ENCODE measurements at regions not wholly inside any gene's neighbourhood (a gene's known extent, or its start where the extent isn't known, plus 50 kb on each side); places are given as distances from the start of the nearest gene placed in this dataset.

- H3K27ac Mint-ChIP-seq = no peak overlapping the region
- no peak overlapping the region for H3K27ac ChIP-seq (ENCODE audit: low read depth, low read length)
- H3K4me1 Mint-ChIP-seq = no peaks in the 10 kb centered on the region
Measured at GRCh38 chr6:133769463-133769862, 119.5 kb upstream of the TCF21 start.

GRCh38 chr6:133772567-133772966 is 116.3 kb upstream of the TCF21 start:
- Mint-ChIP-seq H3K9me3 (no peaks in the 10 kb centered on the region), H3K27me3 (ENCODE audit: insufficient read depth) (no peaks in the 10 kb centered on the region), H3K27ac (no peak overlapping the region), H3K4me1 (peaks cover 4% of the 10 kb centered on the region), H3K36me3 (ENCODE audit: low read depth) (no peaks in the 10 kb centered on the region), H3K4me3 (no peak overlapping the region)
- H3K27me3 ChIP-seq (ENCODE audit: control insufficient read depth, insufficient read depth, low read length, poor library complexity, severe bottlenecking) = no peaks in the 10 kb centered on the region
- no peak for DNase-seq
- no peak overlapping the region for H3K4me3 ChIP-seq (ENCODE audit: low read length)
- H3K36me3 ChIP-seq (ENCODE audit: control insufficient read depth, insufficient read depth, low read length) = no peaks in the 10 kb centered on the region
- H3K4me1 ChIP-seq (ENCODE audit: control insufficient read depth, insufficient read depth, low read length) = peaks cover 2% of the 10 kb centered on the region
- no peak overlapping the region for H3K9ac ChIP-seq (ENCODE audit: extremely low read depth, low read length, poor library complexity, severe bottlenecking)
- no peak overlapping the region for H3K27ac ChIP-seq (ENCODE audit: low read depth, low read length)
- H3K9me3 ChIP-seq (ENCODE audit: control insufficient read depth, low read length) = no peaks in the 10 kb centered on the region
- TF ChIP-seq CTCF (conservative IDR thresholded peaks at IDR 0.05) = no peak

More at GRCh38 chr6:133769463-133769862, 119.5 kb upstream of the TCF21 start:
- H3K9me3 Mint-ChIP-seq = no peaks in the 10 kb centered on the region
- H3K36me3 ChIP-seq (ENCODE audit: control insufficient read depth, insufficient read depth, low read length) = no peaks in the 10 kb centered on the region
- no peaks in the 10 kb centered on the region for H3K36me3 Mint-ChIP-seq (ENCODE audit: low read depth)
- H3K4me1 ChIP-seq (ENCODE audit: control insufficient read depth, insufficient read depth, low read length) = peaks cover 2% of the 10 kb centered on the region
- TF ChIP-seq CTCF (conservative IDR thresholded peaks at IDR 0.05) = no peak
- H3K27me3 Mint-ChIP-seq (ENCODE audit: insufficient read depth) = no peaks in the 10 kb centered on the region
- no peak overlapping the region for H3K9ac ChIP-seq (ENCODE audit: extremely low read depth, low read length, poor library complexity, severe bottlenecking)
- no peak overlapping the region for H3K4me3 ChIP-seq (ENCODE audit: low read length)
- H3K4me3 Mint-ChIP-seq = no peak overlapping the region
- no peaks in the 10 kb centered on the region for H3K9me3 ChIP-seq (ENCODE audit: control insufficient read depth, low read length)
- no peak for DNase-seq
- WGBS, 2 experiments (ENCODE audit: insufficient coverage in 1 of 2, insufficient read length in 1 of 2) = 96% methylated on average over 1 of the region's 1 CpG; no CpG with 5 or more reads in 1 of the 2 experiments
- no peaks in the 10 kb centered on the region for H3K27me3 ChIP-seq (ENCODE audit: control insufficient read depth, insufficient read depth, low read length, poor library complexity, severe bottlenecking)

- H3K27ac ChIP-seq (ENCODE audit: low read depth, low read length) = no peak overlapping the region
- Mint-ChIP-seq H3K4me1 (peaks cover 4% of the 10 kb centered on the region), H3K9me3 (no peaks in the 10 kb centered on the region), H3K27ac (no peak overlapping the region), H3K4me3 (no peak overlapping the region), H3K36me3 (ENCODE audit: low read depth) (no peaks in the 10 kb centered on the region), H3K27me3 (ENCODE audit: insufficient read depth) (no peaks in the 10 kb centered on the region)
- no peak overlapping the region for H3K4me3 ChIP-seq (ENCODE audit: low read length)
- H3K27me3 ChIP-seq (ENCODE audit: control insufficient read depth, insufficient read depth, low read length, poor library complexity, severe bottlenecking) = no peaks in the 10 kb centered on the region
- no peak for TF ChIP-seq CTCF (conservative IDR thresholded peaks at IDR 0.05)
- no peak for DNase-seq
- 88 to 100% methylated on average over 1 to 2 of the region's 2 CpGs for WGBS, 2 experiments (ENCODE audit: insufficient coverage in 1 of 2, insufficient read length in 1 of 2)
- H3K9ac ChIP-seq (ENCODE audit: extremely low read depth, low read length, poor library complexity, severe bottlenecking) = no peak overlapping the region
- H3K9me3 ChIP-seq (ENCODE audit: control insufficient read depth, low read length) = no peaks in the 10 kb centered on the region
- H3K36me3 ChIP-seq (ENCODE audit: control insufficient read depth, insufficient read depth, low read length) = no peaks in the 10 kb centered on the region
- peaks cover 2% of the 10 kb centered on the region for H3K4me1 ChIP-seq (ENCODE audit: control insufficient read depth, insufficient read depth, low read length)
Measured at GRCh38 chr6:133773776-133774175, 115.1 kb upstream of the TCF21 start.

All from endodermal cell (in vitro differentiated cells).